NB4 (cell line): ENCODE measurements at regions not wholly inside any gene's neighbourhood (a gene's known extent, or its start where the extent isn't known, plus 50 kb on each side); places are given as distances from the start of the nearest gene placed in this dataset.

ENCODE experiments used
- DNase-seq: peaks from one replicate; pipeline ENCODE4 v3.0.0; 2010; ENCODE audit warnings: low read depth
- H3K4me3 ChIP-seq: one replicate; pipeline ENCODE4 v1.5.1; 2011; ENCODE audit warnings: mild to moderate bottlenecking, low read depth, low read length, moderate library complexity
- CTCF ChIP-seq: IDR thresholded peaks from one replicate; pipeline ENCODE4 v1.5.1; 2012; ENCODE audit warnings: low read depth, low read length
- MAX ChIP-seq: IDR thresholded peaks from 2 replicates; pipeline ENCODE4 v1.6.1; 2011; ENCODE audit warnings: low read depth, low read length
- MYC ChIP-seq: IDR thresholded peaks from 2 replicates; pipeline ENCODE4 v1.6.1; 2011; ENCODE audit warnings: low read depth, low read length
- POLR2A ChIP-seq: IDR thresholded peaks from 2 replicates; pipeline ENCODE4 v1.6.1; 2011; ENCODE audit warnings: mild to moderate bottlenecking; ENCODE audit not compliant: insufficient read length; ENCODE audit errors: extremely low read depth

GRCh38 chr3:22661121-22661700 is 541.9 kb upstream of the UBE2E2 start:
- H3K4me3 ChIP-seq, result no peak overlapping the region
- no peak for DNase-seq
- TF ChIP-seq MAX (no peak), CTCF (no peak), MYC (no peak), POLR2A (no peak)

GRCh38 chr3:22665528-22665927 is 537.6 kb upstream of the UBE2E2 start:
- H3K4me3 ChIP-seq, result no peak overlapping the region
- no peak for DNase-seq
- TF ChIP-seq CTCF (no peak), MAX (no peak)

- TF ChIP-seq CTCF (no peak), POLR2A (no peak), MAX (no peak), MYC (no peak)
- no peak for DNase-seq
- H3K4me3 ChIP-seq, result no peak overlapping the region
Measured at GRCh38 chr3:22666736-22667135, 536.4 kb upstream of the UBE2E2 start.

GRCh38 chr3:22671848-22672247 is 531.3 kb upstream of the UBE2E2 start:
- H3K4me3 ChIP-seq, result no peak overlapping the region
- no peak for DNase-seq
- TF ChIP-seq MYC (no peak), CTCF (no peak), POLR2A (no peak), MAX (no peak)

GRCh38 chr3:22684739-22685138 is 518.4 kb upstream of the UBE2E2 start:
- TF ChIP-seq MYC, result no peak
- no peak for TF ChIP-seq POLR2A
- no peak for TF ChIP-seq MAX
- TF ChIP-seq CTCF, result no peak
- H3K4me3 ChIP-seq, result no peak overlapping the region
- DNase-seq, result no peak

- no peak overlapping the region for H3K4me3 ChIP-seq
- peak; percentile 11 for DNase-seq
- TF ChIP-seq MAX (no peak), CTCF (peak; percentile 16)
Measured at GRCh38 chr3:22685597-22685996, 517.5 kb upstream of the UBE2E2 start.
